ENCODE measurements at regions not wholly inside any gene's neighbourhood (a gene's known extent, or its start where the extent isn't known, plus 50 kb on each side); places are given as distances from the start of the nearest gene placed in this dataset.
"Not testable (repeated sequence)": the region's sequence is repeated elsewhere in the genome, so short reads cannot be mapped to it uniquely, and the experiment has no call there.

DNA sequence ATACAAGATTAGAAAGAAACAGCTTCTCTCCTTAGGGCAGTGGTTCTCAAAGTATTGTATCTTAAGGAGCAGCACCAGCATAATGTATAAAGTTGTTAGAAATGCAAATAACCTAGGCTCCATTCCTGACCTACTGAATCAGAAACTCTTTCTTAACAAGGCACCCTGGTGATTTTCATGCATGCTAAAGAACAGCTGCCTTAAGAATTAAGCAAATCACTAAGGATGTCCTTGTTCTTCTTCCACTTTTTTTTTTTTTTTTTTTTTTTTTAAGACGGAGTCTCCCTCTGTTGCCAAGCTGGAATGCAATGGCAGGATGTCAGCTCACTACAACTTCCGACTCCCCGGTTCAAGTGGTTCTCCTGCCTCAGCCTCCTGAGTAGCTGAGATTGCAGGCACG is 1095.2 kb upstream of the EDIL3 start:
- no peak for DNase-seq (ENCODE audit: insufficient read length, low spot score)
- FAIRE-seq, result no peak
- no peak for TF ChIP-seq POLR2A (IDR thresholded peaks at IDR 0.05; ENCODE audit: low read depth, low read length)

DNA sequence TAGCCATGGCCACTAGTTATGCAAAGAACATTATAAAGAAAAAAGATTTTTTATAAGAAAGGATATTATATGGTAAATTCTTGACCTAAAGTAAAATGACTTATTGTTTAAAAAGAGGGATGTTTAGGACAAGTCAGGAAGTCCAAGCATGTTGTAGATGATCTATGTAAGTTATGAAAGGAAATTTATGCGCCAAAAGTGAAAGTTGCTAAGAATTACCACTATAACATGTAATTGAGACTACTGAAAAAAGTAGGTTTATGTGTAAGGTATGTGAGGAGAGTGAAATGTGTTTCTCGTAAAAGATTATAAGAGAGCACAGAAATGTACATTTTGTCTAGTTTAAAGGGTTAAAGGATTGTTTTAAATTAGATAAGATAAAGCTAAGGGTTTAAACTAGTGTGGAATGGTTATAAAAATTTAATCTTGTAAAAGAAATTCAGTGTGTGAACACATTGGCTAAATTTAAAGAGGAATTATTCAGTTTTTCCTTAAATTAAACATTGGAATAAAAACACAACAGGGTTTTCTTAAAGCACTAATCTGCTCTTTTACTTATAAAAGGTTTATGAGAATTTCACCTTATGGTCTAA is 1100.4 kb upstream of the EDIL3 start:
- DNase-seq (ENCODE audit: insufficient read length, low spot score), result no peak
- FAIRE-seq, result no peak
- no peak for TF ChIP-seq POLR2A (IDR thresholded peaks at IDR 0.05; ENCODE audit: low read depth, low read length)

- TF ChIP-seq POLR2A (IDR thresholded peaks at IDR 0.05; ENCODE audit: low read depth, low read length), result no peak
- FAIRE-seq, result peak; percentile 27
- no peak for DNase-seq (ENCODE audit: insufficient read length, low spot score)
Observed at GRCh38 chr5:85488295-85488694, 1103.6 kb upstream of the EDIL3 start.

- DNase-seq (ENCODE audit: insufficient read length, low spot score) (no peak), FAIRE-seq (no peak)
- TF ChIP-seq POLR2A (IDR thresholded peaks at IDR 0.05; ENCODE audit: low read depth, low read length), result no peak
Observed at GRCh38 chr5:85500869-85501268, 1116.2 kb upstream of the EDIL3 start.

GRCh38 chr5:85512896-85513295 is 1104.8 kb upstream of the COX7C start:
- no peak for TF ChIP-seq POLR2A (IDR thresholded peaks at IDR 0.05; ENCODE audit: low read depth, low read length)
- FAIRE-seq, result no peak
- no peak for DNase-seq (ENCODE audit: insufficient read length, low spot score)

- no peak for TF ChIP-seq POLR2A (IDR thresholded peaks at IDR 0.05; ENCODE audit: low read depth, low read length)
- DNase-seq (ENCODE audit: insufficient read length, low spot score), result no peak
- no peak for FAIRE-seq
Observed at GRCh38 chr5:85515588-85515987, 1102.2 kb upstream of the COX7C start.

- TF ChIP-seq POLR2A (IDR thresholded peaks at IDR 0.05; ENCODE audit: low read depth, low read length), result no peak
- DNase-seq (ENCODE audit: insufficient read length, low spot score) (no peak), FAIRE-seq (no peak)
Observed at GRCh38 chr5:85517386-85517785, 1100.4 kb upstream of the COX7C start.

DNA sequence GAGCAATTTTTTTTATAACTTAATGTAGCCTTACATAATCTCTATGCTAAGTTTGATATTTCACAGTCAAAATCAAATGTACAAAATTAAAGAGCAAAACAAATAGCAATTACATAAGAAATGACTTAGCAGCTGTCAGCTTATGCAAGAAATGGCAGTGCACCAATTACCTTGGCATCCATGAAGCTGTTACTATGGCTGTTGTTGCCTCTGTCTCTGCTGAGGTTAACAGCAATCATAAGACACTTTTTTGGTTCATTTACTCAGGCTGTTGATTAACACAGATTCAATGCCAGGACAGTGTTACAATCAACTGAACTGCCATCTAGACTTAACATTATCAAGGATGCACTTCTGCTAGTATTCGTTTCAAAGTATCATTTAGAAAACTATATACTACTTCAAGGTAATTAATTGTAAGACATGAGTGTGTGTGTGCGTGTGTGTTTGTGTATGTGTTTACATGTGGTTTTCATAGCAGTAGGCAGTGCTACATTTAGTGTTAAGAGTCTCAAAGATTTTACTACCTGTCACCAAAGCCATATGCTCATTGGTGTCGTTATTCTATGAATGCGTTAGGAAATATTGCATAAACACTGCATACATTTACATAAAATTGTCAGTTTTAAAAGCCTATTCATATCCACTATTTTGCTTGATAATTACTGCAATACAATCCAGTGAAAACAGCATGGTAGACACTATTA is 1084.2 kb upstream of the COX7C start:
- DNase-seq (ENCODE audit: insufficient read length, low spot score), result no peak
- FAIRE-seq, result peak; percentile 33
- TF ChIP-seq POLR2A (IDR thresholded peaks at IDR 0.05; ENCODE audit: low read depth, low read length), result no peak

GRCh38 chr5:85538362-85538761 is 1079.4 kb upstream of the COX7C start:
- DNase-seq (ENCODE audit: insufficient read length, low spot score) (no peak), FAIRE-seq (no peak)
- no peak for TF ChIP-seq POLR2A (IDR thresholded peaks at IDR 0.05; ENCODE audit: low read depth, low read length)

- TF ChIP-seq POLR2A (IDR thresholded peaks at IDR 0.05; ENCODE audit: low read depth, low read length), result no peak
- no peak for FAIRE-seq
- no peak for DNase-seq (ENCODE audit: insufficient read length, low spot score)
Observed at GRCh38 chr5:85545129-85545528, 1072.6 kb upstream of the COX7C start.

DNA sequence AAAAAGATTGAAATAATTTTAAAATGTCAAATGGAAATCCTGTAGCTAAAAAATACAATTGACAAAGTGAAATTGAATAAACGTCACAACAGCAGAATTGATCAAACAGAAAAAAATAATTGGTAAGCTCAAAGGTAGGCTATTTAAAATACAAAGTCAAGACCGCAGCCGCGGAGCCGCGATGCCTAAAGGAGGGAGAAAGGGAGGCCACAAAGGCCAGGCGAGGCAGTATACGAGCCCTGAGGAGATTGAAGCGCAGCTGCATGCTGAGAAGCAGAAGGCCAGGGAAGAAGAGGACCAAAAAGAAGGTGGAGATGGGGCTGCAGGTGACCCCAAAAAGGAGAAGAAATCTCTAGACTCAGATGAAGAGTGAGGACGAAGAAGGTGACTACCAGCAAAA is 1068.5 kb upstream of the COX7C start:
- FAIRE-seq (no peak), DNase-seq (ENCODE audit: insufficient read length, low spot score) (no peak)
- TF ChIP-seq POLR2A (IDR thresholded peaks at IDR 0.05; ENCODE audit: low read depth, low read length), result no peak

DNA sequence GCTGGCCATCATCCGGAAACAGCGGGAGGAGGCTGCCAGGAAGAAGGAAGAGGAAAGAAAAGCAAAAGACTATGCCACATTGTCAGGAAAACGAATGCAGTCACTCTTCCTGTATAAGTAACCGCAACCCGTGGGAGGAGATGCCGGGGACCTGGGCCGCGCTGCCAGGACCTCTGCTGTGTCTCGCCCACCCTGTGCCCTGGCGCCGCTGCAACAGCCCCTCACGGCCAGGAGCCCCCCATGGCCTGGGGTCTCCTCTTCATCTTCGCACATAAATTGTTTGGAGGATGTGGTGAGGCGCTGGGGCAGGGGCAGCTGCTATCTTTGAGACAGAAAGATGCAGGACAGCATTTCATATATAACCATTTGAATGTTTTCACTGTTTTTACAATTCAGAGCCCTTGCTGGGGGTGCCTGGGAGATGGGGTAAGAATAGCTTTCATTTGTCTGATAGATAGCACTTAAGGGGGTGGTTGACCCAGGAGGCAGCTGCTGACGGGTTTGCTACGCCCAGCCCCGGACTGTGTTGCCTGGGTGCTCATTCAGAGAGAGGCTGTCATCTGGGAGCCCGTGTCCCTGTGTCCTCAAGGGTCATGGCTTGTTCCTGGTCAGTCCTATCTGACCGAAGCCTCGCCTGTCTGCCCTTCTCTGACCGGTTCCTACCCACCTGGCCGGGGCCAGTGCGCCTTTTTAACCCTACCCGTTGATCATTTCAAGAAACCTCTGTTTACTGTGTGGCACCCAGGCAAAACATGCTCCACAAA is 1067.7 kb upstream of the COX7C start:
- no peak for FAIRE-seq
- no peak for DNase-seq (ENCODE audit: insufficient read length, low spot score)
- no peak for TF ChIP-seq POLR2A (IDR thresholded peaks at IDR 0.05; ENCODE audit: low read depth, low read length)

DNA sequence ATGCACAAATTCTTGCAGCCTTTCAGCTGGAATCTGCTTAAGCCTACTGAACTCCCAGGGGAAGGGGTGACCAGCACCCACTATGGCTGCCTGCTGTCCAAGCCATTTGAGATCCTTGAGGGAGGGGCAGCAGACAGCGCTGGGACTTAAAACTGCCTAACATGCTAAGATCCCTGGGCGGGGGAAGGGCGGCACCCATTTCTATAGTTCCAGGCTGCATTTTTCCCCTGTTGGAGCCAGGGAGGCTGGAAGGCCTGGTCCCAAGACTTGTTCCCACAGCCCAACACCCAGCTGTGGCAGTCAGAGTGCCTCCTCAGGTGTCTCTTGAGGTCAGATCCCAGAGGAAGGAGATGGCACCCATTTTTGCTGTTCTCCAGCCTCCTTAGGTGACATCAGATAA is 1061.3 kb upstream of the COX7C start:
- TF ChIP-seq POLR2A (IDR thresholded peaks at IDR 0.05; ENCODE audit: low read depth, low read length), result no peak
- DNase-seq (ENCODE audit: insufficient read length, low spot score) (no peak), FAIRE-seq (no peak)

DNA sequence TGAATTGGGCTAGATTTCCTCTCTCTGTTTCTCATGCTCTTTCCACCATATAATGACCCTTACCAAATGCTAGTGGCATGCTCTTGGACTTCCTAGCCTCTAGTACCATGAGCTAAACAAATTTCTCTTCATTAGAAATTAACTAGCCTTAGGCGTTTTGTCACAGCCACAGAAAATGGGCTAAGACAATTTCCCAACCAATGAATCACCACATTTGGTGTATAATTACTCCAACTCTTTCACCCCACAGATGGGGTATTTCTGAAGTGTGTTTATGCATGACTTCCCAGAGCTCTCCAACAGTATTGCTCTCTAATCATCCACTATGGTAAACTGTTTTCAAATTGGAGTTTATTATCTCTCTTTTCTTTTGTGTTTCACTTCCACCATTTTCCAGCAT is 1041.1 kb upstream of the COX7C start:
- DNase-seq (ENCODE audit: insufficient read length, low spot score) (no peak), FAIRE-seq (no peak)
- no peak for TF ChIP-seq POLR2A (IDR thresholded peaks at IDR 0.05; ENCODE audit: low read depth, low read length)

DNA sequence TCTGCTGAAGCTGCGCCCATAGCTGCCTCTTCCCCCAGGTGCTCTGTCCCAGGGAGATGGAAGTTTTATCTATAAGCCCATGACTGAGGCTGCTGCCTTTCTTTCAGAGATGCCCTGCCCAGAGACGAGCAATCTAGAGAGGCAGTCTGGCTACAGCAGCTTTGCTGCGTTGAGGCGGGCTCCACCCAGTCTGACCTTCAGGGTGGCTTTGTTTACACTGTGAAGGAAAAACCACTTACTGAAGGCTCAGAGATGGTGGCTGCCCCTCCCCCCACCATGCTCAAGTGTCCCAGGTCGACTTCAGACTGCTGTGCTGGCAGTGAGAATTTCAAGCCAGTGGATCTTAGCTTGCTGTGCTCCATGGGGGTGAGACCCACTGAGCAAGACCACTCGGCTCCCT is 1029.9 kb upstream of the COX7C start:
- not testable (repeated sequence) for FAIRE-seq; DNase-seq (ENCODE audit: insufficient read length, low spot score)

GRCh38 chr5:85588268-85588667 is 1029.5 kb upstream of the COX7C start:
- DNase-seq (ENCODE audit: insufficient read length, low spot score); FAIRE-seq: not testable (repeated sequence)

All from H54 (cell line).